T follicular helper cell (primary cell): ENCODE measurements at regions not wholly inside any gene's neighbourhood (a gene's known extent, or its start where the extent isn't known, plus 50 kb on each side); places are given as distances from the start of the nearest gene placed in this dataset.

Source experiments
- DNase-seq: peaks from one replicate; pipeline ENCODE4 v3.0.0-alpha.2; 2020; ENCODE audit warnings: low read depth

- no peak for DNase-seq
Measured at GRCh38 chr22:22744412-22745224, 100.2 kb downstream of the GGTLC2 start.

- DNase-seq: no peak
Measured at GRCh38 chr22:22745225-22746060, 101.0 kb downstream of the GGTLC2 start.

GRCh38 chr22:22746061-22746962 is 101.9 kb downstream of the GGTLC2 start:
- DNase-seq: no peak

GRCh38 chr22:22746963-22747933 is 102.8 kb downstream of the GGTLC2 start:
- no peak for DNase-seq

- DNase-seq: no peak
Measured at GRCh38 chr22:22748297-22748743, 103.9 kb downstream of the GGTLC2 start.

- DNase-seq: no peak
Measured at GRCh38 chr22:22748756-22749155, 104.3 kb downstream of the GGTLC2 start.

GRCh38 chr22:22749167-22749758 is 104.8 kb downstream of the GGTLC2 start:
- no peak for DNase-seq

- no peak for DNase-seq
Measured at GRCh38 chr22:22750335-22751042, 106.1 kb downstream of the GGTLC2 start.

- DNase-seq: no peak
Measured at GRCh38 chr22:22751043-22751603, 106.7 kb downstream of the GGTLC2 start.

GRCh38 chr22:22752199-22752555 is 107.8 kb downstream of the GGTLC2 start:
- DNase-seq: no peak

- peak; percentile 20 for DNase-seq
Measured at GRCh38 chr22:22752556-22753477, 108.4 kb downstream of the GGTLC2 start.

- DNase-seq: peak; percentile 71
Measured at GRCh38 chr22:22753526-22754267, 109.3 kb downstream of the GGTLC2 start.

GRCh38 chr22:22754268-22754657 is 109.8 kb downstream of the GGTLC2 start:
- no peak for DNase-seq

GRCh38 chr22:22754961-22755777 is 110.8 kb downstream of the GGTLC2 start:
- no peak for DNase-seq

- no peak for DNase-seq
Measured at GRCh38 chr22:22755778-22756100, 111.3 kb downstream of the GGTLC2 start.

- no peak for DNase-seq
Measured at GRCh38 chr22:22756109-22756508, 111.7 kb downstream of the GGTLC2 start.
